NCI-H1694 treated with DMSO at 0.1 percent for 48 hours (cell line): ENCODE measurements at regions not wholly inside any gene's neighbourhood (a gene's known extent, or its start where the extent isn't known, plus 50 kb on each side); places are given as distances from the start of the nearest gene placed in this dataset.

Experiments
- DNase-seq: peaks from one replicate; lab custom pipeline; 2025; lab: John Stamatoyannopoulos, UW

DNA sequence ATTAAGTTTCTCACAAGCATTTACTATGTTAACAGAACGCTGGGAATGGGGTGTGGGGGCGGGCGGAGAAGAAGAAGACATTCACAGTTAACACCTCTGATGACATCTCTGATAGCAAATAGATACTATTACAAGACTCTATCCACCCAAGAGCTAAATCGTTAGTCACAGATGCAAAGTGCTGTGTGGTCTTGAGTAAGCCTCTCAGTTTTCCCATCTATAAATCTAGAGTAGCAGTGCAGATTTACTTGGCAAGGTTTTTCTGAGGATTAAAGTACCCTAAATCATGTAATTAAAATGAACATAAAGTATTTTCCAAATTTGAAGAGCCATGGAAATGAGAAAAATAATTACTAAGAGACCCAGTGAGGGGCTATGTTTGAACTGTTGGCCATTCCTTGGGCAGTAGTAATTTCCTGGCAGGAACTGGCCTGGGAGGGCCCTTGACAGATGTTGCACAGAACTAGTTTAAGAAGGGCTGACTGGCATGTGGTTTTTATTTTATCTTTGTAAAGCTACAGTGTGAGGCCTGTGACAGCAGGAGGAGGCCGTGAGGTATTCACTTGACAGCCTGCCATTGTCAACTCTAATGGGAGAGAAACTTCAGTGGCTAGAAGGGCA is 58.7 kb upstream of the APOBEC4 start:
- peak; percentile 25 for DNase-seq

DNA sequence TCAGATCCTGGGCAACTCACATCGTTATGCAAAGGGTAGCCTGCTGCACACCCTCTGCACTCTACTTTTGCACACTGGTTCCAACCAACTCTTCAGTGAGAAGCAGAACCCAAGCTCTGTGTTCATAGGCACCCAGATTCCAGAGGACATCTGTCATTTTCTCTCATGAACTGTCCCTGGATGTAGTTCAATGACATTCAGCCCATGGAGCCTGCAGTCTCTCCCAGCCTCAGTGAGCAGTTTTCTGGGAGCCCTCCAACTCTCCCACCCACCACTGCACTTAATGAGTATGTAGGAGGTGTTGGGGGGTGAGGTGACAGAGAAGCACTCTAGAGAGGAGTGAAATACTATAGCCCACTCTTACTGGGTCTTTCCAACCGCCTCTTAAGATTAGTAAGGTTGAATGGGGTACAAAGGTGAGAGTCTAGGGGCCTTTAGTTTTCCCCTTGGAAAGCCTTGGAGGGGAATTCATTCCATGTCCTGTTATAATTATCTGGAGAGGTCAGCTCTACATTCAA is 58.1 kb upstream of the APOBEC4 start:
- DNase-seq = no peak

DNA sequence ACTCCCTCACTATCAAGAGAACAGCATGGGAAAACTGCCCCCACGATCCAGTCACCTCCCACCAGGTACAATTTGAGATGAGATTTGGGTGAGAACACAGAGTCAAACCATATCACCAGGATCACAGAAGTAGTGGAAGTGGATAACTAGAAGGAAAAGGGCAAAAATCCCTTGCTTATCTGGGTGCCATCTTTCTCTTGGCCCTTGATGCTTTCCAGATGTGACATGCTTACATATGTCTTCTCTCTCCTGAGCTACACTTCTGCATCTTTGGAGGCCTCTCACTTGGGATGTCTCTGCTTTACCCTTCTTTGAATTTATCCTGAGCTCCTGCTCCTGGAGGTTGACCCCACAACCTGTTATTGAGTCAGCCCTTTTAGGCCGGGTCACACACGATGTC is 57.6 kb upstream of the APOBEC4 start:
- DNase-seq = no peak

DNA sequence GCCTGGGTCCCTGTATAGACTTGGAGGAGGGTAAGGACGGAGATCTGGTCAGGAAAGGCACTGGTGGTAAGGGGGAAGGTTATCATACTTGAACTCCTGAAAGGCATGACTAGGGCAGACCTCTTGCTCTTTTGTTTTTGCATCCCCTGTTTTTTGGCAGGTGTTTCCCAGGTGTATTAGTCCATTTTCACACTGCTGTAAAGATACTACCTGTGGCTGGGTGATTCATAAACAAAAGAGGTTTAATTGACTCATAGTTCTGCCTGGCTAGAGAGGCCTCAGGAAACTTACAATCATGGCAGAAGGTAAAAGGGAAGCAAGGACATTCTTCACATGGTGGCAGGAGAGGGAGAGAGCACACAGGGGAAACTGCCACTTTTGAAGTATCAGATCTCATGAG is 57.2 kb upstream of the APOBEC4 start:
- no peak for DNase-seq

DNA sequence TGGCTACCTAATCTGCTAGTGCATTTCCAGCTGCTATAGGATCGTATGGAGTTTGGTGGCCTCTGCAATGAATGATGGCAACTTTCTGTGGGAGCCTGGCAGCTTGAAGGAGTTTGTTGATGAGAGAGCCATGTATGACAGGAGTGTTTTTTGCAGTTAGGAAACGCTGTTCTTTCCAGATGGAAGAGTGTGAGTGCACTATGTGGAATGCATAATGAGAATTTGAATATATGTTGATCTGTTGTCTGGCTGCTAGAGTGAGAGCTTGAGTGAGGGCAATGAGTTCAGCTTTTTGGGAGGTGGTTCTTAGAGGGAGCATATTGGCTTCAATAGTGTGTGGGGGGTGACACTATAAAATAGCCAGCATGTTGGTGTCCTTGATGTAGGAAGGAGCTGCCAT is 51.0 kb upstream of the APOBEC4 start:
- DNase-seq = no peak
